Stimulated activated CD8-positive, alpha-beta memory T cell treated with anti-CD3 and anti-CD28 coated beads, Interleukin-7, amount 100 ng/mL, for 1 hour (primary cell): ENCODE measurements at regions not wholly inside any gene's neighbourhood (a gene's known extent, or its start where the extent isn't known, plus 50 kb on each side); places are given as distances from the start of the nearest gene placed in this dataset.
"Not testable (repeated sequence)": the region's sequence is repeated elsewhere in the genome, so short reads cannot be mapped to it uniquely, and the experiment has no call there.

Experiments used
- DNase-seq, 2 donors: peaks; one replicate each; pipeline ENCODE4 v3.0.0-alpha.2; 2020; ENCODE audit warnings: low read depth in 2 of 2

DNA sequence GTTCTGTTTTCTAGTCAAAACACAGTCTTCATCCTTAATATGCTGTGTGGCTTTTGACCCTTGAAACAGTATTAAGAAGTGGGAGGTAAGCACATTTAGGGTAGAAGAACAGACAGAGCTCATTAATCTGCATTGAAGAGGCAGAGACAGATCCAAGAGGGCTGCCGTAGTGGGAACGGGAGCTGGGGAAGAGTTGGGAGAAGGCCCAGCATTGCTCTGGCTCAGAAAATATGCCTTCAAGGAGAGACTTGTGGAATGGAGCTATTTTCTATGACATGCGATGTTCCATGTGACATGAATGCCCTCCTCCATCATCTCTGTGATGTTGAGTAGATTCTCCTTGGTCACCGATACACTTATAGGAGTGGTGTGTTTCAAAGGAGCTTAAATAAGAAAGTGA is 273.3 kb upstream of the BOD1L1 start:
- DNase-seq: no peak

DNA sequence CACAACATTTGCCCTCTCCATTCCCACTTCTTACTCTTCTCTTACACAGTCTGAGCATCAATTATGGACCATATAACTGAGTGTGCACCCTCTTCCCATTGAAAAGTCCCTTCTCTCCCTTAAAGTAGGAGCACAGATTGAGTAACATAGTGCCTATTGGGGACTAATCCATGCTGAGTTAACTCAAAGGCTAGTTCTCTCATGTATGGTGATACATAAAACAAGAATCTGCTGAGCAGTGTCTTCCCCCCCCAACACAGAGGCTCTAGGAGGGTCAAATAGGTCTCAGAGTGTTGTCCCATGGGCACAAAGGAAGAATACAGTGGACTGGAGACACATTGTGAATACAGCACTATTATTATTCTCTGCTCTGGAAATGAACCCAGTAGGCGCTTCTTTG is 274.6 kb upstream of the BOD1L1 start:
- DNase-seq: no peak

GRCh38 chr4:13903061-13903460 is 275.5 kb upstream of the BOD1L1 start:
- no peak for DNase-seq

GRCh38 chr4:13903901-13904300 is 276.4 kb upstream of the BOD1L1 start:
- no peak for DNase-seq

DNA sequence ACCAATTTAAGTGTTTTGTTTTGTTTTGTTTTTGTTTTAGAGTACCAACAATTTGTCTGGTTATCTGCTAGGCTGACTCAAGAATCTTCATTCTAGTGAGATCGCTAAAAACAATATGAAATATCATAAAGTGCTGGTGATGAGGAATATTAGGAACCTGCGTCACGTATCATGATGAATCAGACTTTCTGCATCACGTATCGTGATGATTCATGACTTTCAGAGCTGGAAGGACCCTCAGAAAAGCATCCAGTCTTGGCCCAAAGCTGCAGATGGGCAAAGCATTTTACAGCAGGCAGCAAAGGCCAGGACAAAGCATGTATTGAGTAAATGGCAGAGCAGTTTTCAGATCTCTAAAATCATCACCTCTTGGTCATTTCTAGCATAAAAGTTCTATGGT is 278.0 kb upstream of the BOD1L1 start:
- DNase-seq: no peak

DNA sequence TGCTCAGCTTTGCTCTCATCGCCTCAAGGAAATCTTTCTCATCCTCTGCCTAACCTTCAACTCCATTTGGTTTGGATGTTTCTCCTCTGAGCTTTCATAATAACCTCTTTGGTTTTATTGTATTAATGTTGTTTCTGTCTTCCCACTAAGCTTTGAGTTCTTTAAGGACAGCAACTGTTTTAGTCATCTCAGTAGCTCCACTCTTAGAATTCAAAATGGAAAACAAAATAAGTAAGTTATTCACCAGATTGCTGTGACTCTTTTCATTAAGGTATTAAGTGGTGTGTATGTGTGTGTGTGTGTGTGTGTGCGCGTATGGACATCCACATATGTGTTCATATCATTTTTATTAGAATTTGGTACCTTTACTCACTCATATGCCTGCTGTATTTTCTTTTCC is 279.2 kb upstream of the BOD1L1 start:
- DNase-seq: no peak

GRCh38 chr4:13907255-13907751 is 279.8 kb upstream of the BOD1L1 start:
- no peak for DNase-seq

GRCh38 chr4:13908455-13908854 is 280.9 kb upstream of the BOD1L1 start:
- no peak for DNase-seq

GRCh38 chr4:13910556-13910955 is 283.0 kb upstream of the BOD1L1 start:
- DNase-seq: no peak

GRCh38 chr4:13911256-13911655 is 283.7 kb upstream of the BOD1L1 start:
- DNase-seq: no peak

DNA sequence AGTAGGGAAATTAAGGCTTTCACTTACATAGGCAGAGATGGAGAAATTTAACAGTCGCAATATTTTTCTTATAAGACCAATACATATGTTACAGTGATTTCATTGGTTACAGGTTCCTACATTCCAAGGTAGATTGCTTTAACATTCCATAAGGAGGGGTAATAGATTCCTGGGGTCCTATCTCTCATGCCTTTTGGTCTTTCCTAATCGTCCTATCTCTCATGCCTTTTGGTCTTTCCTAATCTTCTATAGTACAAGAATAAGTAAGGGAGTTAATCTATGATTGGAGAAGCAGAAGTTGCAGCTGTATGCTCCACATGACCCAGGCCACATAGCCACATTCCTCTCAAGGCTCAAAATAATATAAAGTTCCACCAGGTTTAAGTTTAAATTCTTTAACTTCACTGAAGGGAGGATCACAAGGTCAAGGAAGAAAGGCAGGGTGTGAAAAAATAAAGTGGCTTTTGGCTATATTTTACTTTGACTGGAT is 285.0 kb upstream of the BOD1L1 start:
- DNase-seq: no peak

GRCh38 chr4:13912966-13913365 is 285.4 kb upstream of the BOD1L1 start:
- no peak for DNase-seq

DNA sequence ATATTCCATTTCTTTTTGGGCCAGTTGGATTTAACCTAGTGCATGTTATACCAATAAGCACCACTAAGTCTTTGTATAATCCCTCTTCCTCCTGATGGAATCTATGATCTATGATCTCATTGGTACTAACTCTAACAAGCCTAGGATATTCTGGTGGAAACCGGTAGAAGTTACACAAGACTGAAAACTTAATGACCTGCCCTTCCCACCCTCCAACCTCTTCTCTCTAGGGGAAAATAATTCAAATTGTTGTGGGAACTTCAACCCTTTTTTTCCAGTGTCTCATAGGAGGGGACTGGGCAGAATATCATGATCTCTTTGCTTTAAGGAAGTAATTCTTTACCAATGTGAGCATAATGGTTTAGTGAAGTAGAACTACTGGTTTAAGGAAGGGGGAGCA is 289.5 kb upstream of the BOD1L1 start:
- no peak for DNase-seq

GRCh38 chr4:13918110-13918509 is 290.6 kb upstream of the BOD1L1 start:
- DNase-seq: no peak

GRCh38 chr4:13918991-13919441 is 291.5 kb upstream of the BOD1L1 start:
- DNase-seq: no peak

DNA sequence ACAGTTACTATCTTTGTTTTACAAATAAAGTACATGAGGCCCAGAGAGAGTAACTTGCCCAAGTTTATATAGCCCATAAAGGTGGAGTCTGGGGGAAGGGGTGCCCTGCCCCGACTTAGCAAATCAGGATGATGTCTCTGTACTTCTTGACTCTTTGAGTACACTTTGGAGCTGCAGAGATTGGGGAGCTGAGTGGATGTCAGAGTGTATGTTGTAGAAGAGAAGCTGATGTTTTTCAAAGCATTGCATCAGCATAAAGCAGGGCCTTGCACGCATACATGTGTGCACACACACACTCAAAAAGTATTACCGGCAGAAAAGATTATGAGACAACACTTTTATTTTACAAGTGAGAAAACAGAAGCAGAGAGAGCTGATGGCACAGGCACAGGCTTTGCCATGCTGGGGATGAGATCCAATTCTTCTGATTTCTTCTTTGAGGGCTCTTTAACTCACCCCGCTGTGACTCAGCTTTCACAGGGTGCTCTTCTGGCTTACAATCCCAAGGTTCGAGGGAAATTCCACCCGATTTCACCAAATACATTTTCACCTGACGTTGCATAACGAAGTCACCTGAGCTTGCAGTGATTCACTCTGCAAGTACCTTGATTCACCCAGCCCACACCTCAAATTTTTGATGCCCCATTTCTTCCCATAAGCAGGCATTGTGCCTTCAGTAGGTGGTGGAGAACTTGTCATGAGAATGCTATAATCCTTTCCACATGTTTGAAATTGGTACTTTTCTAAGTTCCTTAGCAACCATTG is 292.8 kb upstream of the BOD1L1 start:
- no peak for DNase-seq

GRCh38 chr4:13920901-13921300 is 293.4 kb upstream of the BOD1L1 start:
- no peak for DNase-seq

GRCh38 chr4:13921805-13922204 is 294.3 kb upstream of the BOD1L1 start:
- DNase-seq: no peak

DNA sequence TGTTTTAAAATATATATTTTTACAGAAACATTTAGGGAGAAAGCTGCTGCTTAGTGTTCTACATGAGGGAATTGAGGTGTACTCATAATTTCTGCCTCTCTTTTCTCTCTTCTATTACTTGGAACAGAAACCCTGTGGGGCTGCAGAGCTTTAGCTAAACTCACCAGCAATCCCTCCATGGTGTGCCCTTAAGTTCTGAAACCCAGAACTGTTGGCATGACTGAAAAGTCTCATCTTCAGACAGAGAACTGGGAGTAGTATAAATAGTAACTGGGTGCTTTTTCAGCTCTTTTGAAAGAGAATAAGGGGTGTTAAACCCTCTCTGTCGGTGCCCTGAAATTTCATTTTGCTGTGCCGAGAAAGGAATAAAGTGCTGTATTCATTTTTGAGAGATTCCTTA is 294.9 kb upstream of the BOD1L1 start:
- DNase-seq: no peak

DNA sequence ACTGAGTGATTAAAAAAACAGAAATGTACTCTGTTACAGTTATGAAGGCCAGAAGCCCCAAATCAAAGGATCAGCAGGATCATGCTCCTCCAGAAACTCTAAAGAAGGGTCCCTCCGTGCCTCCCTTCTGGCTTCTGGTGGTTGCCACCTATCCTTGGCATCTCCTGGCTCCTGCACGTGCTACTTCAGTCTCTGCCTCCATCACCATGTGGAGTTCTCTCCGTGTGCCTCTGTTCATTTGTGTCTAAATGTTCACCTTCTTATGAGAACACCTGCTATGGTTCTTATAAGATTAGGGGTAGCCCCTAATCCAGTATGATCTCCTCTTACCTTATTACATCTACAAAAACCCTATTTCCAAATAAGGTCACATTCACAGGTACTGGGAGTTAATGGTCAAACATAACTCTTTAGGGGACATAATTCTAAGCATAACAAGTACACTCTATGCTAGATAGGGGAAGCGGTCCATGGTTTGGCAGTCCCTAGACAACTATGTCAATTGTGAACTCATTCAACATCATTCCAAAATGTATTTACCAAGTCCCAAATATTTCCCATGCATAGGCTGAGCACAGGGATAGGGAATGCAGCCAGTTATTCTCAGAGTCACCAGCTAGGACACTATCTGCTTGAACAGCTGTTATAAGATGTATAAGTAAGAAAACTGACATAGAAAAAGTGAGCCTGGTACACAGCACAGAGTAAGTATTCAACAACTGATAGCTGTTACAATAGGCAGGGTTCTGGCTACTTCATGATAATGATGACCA is 295.5 kb upstream of the BOD1L1 start:
- no peak for DNase-seq

- not testable (repeated sequence) for DNase-seq
These were observed 297.4 kb upstream of the BOD1L1 start for GRCh38 chr4:13924900-13925299.

DNA sequence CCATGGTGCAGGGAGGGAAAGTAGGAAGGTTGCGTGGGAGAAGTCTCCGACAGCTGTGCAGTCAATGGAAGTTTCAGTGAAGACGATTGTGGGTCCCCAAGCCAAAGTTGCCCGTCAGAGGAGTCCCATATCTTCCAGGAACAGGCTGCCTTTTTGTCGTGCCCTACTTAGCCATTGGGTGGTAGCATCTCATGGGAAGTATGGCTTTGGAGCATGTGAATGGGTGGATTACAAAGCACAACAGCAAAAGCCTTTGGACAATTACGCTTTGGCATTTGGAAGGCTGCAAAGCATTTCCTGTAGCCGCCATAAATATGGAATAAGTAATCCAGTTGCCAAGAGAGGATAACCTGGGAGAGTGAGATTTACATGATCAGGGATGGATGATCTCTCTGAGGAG is 300.7 kb upstream of the BOD1L1 start:
- DNase-seq: no peak

DNA sequence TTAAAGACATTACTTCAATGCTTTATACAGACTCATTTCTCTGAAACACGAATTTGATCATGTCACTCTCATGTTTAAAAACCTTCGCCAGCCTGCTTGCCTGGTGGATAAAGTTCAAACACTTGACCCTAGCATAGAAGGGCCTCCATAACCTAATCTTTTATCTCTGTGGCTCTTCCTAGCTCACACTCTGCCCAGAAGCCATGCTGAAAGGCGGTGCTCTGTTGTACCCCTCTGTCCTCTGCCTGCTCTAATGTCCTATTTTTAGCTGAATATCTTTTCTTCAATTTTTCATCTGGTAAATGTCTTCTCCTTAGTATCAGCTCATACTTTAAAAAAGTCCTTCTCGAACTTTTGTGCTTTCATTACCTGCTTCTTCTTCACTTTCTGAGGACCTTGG is 302.6 kb upstream of the BOD1L1 start:
- no peak for DNase-seq
